DND-41 (cell line): ENCODE measurements at regions not wholly inside any gene's neighbourhood (a gene's known extent, or its start where the extent isn't known, plus 50 kb on each side); places are given as distances from the start of the nearest gene placed in this dataset.

Experiments used
- ATAC-seq: fragments of 200-7000 bp; cut with Tn5 transposase; 3 replicates; pipeline ENCODE4 v1.9.1; 2021; ENCODE audit warnings: low read depth; ENCODE audit not compliant: insufficient read depth
- DNase-seq: peaks from one replicate; pipeline ENCODE4 v3.0.0-alpha.2; 2020
- H2AFZ ChIP-seq: 2 replicates; pipeline ENCODE4 v1.6.0; 2012; ENCODE audit warnings: low read depth, low read length
- H3K27ac ChIP-seq: 2 replicates; pipeline ENCODE4 v1.5.1; 2012; ENCODE audit warnings: low read length, inconsistent platforms
- H3K27me3 ChIP-seq: fragments of 200-600 bp; sonication (generic); 2 replicates; pipeline ENCODE4 v1.6.0; 2012; ENCODE audit warnings: low read length, mild to moderate bottlenecking, inconsistent platforms; ENCODE audit not compliant: insufficient read depth, poor library complexity
- H3K36me3 ChIP-seq: 2 replicates; pipeline ENCODE4 v1.5.1; 2012; ENCODE audit warnings: low read length, inconsistent platforms; ENCODE audit not compliant: insufficient read depth
- H3K4me1 ChIP-seq: 2 replicates; pipeline ENCODE4 v1.5.1; 2012; ENCODE audit warnings: mild to moderate bottlenecking, low read length; ENCODE audit not compliant: insufficient read depth
- H3K4me2 ChIP-seq: 2 replicates; pipeline ENCODE4 v1.6.0; 2012; ENCODE audit warnings: mild to moderate bottlenecking, moderate library complexity, low read length, inconsistent platforms; ENCODE audit not compliant: insufficient read depth
- H3K4me3 ChIP-seq, 2 experiments: fragments of 200-600 bp in 1 of 2; shearing (Covaris generic) in 1 of 2; 2 replicates each; pipeline ENCODE4 v1.5.1; 2012 to 2016; ENCODE audit warnings: inconsistent platforms in 2 of 2, low read length in 2 of 2, mild to moderate bottlenecking in 2 of 2, low read depth in 1 of 2, moderate library complexity in 1 of 2
- H3K79me2 ChIP-seq: 2 replicates; pipeline ENCODE4 v1.6.0; 2012; ENCODE audit warnings: low read length, inconsistent platforms; ENCODE audit not compliant: insufficient read depth
- H3K9ac ChIP-seq: 2 replicates; pipeline ENCODE4 v1.6.0; 2012; ENCODE audit warnings: low read depth, mild to moderate bottlenecking, inconsistent platforms, low read length, moderate library complexity
- H3K9me3 ChIP-seq: 2 replicates; pipeline ENCODE4 v1.5.1; 2012; ENCODE audit warnings: low read length, moderate library complexity, mild to moderate bottlenecking, inconsistent platforms; ENCODE audit not compliant: insufficient read depth, severe bottlenecking
- H4K20me1 ChIP-seq: 2 replicates; pipeline ENCODE4 v1.6.0; 2012; ENCODE audit warnings: low read length; ENCODE audit not compliant: insufficient read depth
- CTCF ChIP-seq: IDR thresholded peaks from 2 replicates; pipeline ENCODE4 v1.5.1; 2012; ENCODE audit warnings: borderline replicate concordance, low read length, moderate library complexity, mild to moderate bottlenecking; ENCODE audit not compliant: poor library complexity, severe bottlenecking; ENCODE audit errors: extremely low read depth
- EZH2 ChIP-seq: IDR thresholded peaks from 3 replicates; pipeline ENCODE4 v1.6.1; 2012; ENCODE audit warnings: borderline replicate concordance, low read depth, mild to moderate bottlenecking, moderate library complexity, low read length, inconsistent platforms; ENCODE audit not compliant: severe bottlenecking

GRCh38 chr10:69741671-69742355 lies 59.9 kb upstream of the COL13A1 start:
- H3K36me3 ChIP-seq, result no peaks in the 10 kb centered on the region
- H3K4me1 ChIP-seq, result no peaks in the 10 kb centered on the region
- DNase-seq, result no peak
- no peak overlapping the region for H2AFZ ChIP-seq
- peaks cover 27% of the 10 kb centered on the region for H3K27me3 ChIP-seq
- no peak overlapping the region for H3K27ac ChIP-seq
- TF ChIP-seq CTCF (no peak), EZH2 (no peak)
- no peak for ATAC-seq
- H3K79me2 ChIP-seq, result no peaks in the 10 kb centered on the region
- H3K9me3 ChIP-seq, result no peaks in the 10 kb centered on the region
- no peak overlapping the region for H3K4me3 ChIP-seq
- H4K20me1 ChIP-seq, result no peaks in the 10 kb centered on the region; the same call in 1 of the 2 replicates
- no peak overlapping the region for H3K9ac ChIP-seq
- no peak overlapping the region for H3K4me2 ChIP-seq

- ATAC-seq (no peak), DNase-seq (no peak)
- H3K27ac ChIP-seq, result no peak overlapping the region
- H3K9me3 ChIP-seq, result no peaks in the 10 kb centered on the region
- no peaks in the 10 kb centered on the region for H3K4me1 ChIP-seq
- no peaks in the 10 kb centered on the region for H3K79me2 ChIP-seq
- no peaks in the 10 kb centered on the region; the same call in 1 of the 2 replicates for H4K20me1 ChIP-seq
- no peak overlapping the region for H3K9ac ChIP-seq
- peaks cover 27% of the 10 kb centered on the region for H3K27me3 ChIP-seq
- no peak for TF ChIP-seq EZH2
- no peak for TF ChIP-seq CTCF
- no peak overlapping the region for H2AFZ ChIP-seq
- H3K36me3 ChIP-seq, result no peaks in the 10 kb centered on the region
- no peak overlapping the region for H3K4me3 ChIP-seq
- H3K4me2 ChIP-seq, result no peak overlapping the region
Measured at GRCh38 chr10:69742356-69742695, 59.4 kb upstream of the COL13A1 start.

GRCh38 chr10:69742928-69743602 lies 58.6 kb upstream of the COL13A1 start:
- H3K4me2 ChIP-seq, result no peak overlapping the region
- no peak overlapping the region for H3K9ac ChIP-seq
- H3K27ac ChIP-seq, result no peak overlapping the region
- H3K36me3 ChIP-seq, result no peaks in the 10 kb centered on the region
- H3K9me3 ChIP-seq, result no peaks in the 10 kb centered on the region
- DNase-seq (peak; percentile 12), ATAC-seq (peak; percentile 58; the same call in 1 of the 3 replicates)
- H3K4me3 ChIP-seq, result no peak overlapping the region
- H4K20me1 ChIP-seq, result no peaks in the 10 kb centered on the region; the same call in 1 of the 2 replicates
- no peaks in the 10 kb centered on the region for H3K79me2 ChIP-seq
- H2AFZ ChIP-seq, result no peak overlapping the region
- TF ChIP-seq CTCF (peak; percentile 53), EZH2 (no peak)
- H3K4me1 ChIP-seq, result no peaks in the 10 kb centered on the region
- peaks cover 25% of the 10 kb centered on the region for H3K27me3 ChIP-seq
